ENCODE measurements at regions not wholly inside any gene's neighbourhood (a gene's known extent, or its start where the extent isn't known, plus 50 kb on each side); places are given as distances from the start of the nearest gene placed in this dataset.

GRCh38 chr18:34942276-34942675, 98.9 kb upstream of the MAPRE2 start:
- TF ChIP-seq CTCF (conservative IDR thresholded peaks at IDR 0.05): no peak
- DNase-seq (ENCODE audit: extremely low spot score, unreplicated experiment): no peak
- Mint-ChIP-seq H3K36me3 (no peaks in the 10 kb centered on the region), H3K27me3 (peaks cover 3% of the 10 kb centered on the region), H3K4me3 (no peak overlapping the region), H3K4me1 (ENCODE audit: unreplicated experiment) (peaks cover 5% of the 10 kb centered on the region), H3K27ac (no peak overlapping the region), H3K9me3 (no peaks in the 10 kb centered on the region)

- Mint-ChIP-seq H3K36me3 (no peaks in the 10 kb centered on the region), H3K9me3 (no peaks in the 10 kb centered on the region), H3K4me3 (no peak overlapping the region), H3K27ac (no peak overlapping the region), H3K4me1 (ENCODE audit: unreplicated experiment) (peaks cover 5% of the 10 kb centered on the region), H3K27me3 (peaks cover 3% of the 10 kb centered on the region)
- DNase-seq (ENCODE audit: extremely low spot score, unreplicated experiment): no peak
- TF ChIP-seq CTCF (conservative IDR thresholded peaks at IDR 0.05): no peak
These were observed 98.2 kb upstream of the MAPRE2 start for GRCh38 chr18:34942975-34943374.

- Mint-ChIP-seq H3K4me3 (no peak overlapping the region), H3K27ac (no peak overlapping the region), H3K36me3 (no peaks in the 10 kb centered on the region), H3K27me3 (peaks cover 3% of the 10 kb centered on the region), H3K4me1 (ENCODE audit: unreplicated experiment) (peaks cover 5% of the 10 kb centered on the region), H3K9me3 (no peaks in the 10 kb centered on the region)
- no peak for TF ChIP-seq CTCF (conservative IDR thresholded peaks at IDR 0.05)
- DNase-seq (ENCODE audit: extremely low spot score, unreplicated experiment): no peak
These were observed 97.6 kb upstream of the MAPRE2 start for GRCh38 chr18:34943587-34943986.

GRCh38 chr18:34947711-34948125, 93.5 kb upstream of the MAPRE2 start:
- Mint-ChIP-seq H3K36me3 (no peaks in the 10 kb centered on the region), H3K27ac (no peak overlapping the region)
- TF ChIP-seq CTCF (conservative IDR thresholded peaks at IDR 0.05): no peak

GRCh38 chr18:34951625-34952379, 89.4 kb upstream of the MAPRE2 start:
- DNase-seq (ENCODE audit: extremely low spot score, unreplicated experiment): no peak
- no peaks in the 10 kb centered on the region for H3K9me3 Mint-ChIP-seq
- H3K36me3 Mint-ChIP-seq: no peaks in the 10 kb centered on the region
- H3K27ac Mint-ChIP-seq: no peak overlapping the region
- no peaks in the 10 kb centered on the region for H3K27me3 Mint-ChIP-seq
- TF ChIP-seq CTCF (conservative IDR thresholded peaks at IDR 0.05): no peak
- H3K4me3 Mint-ChIP-seq: no peak overlapping the region
- H3K4me1 Mint-ChIP-seq (ENCODE audit: unreplicated experiment): no peaks in the 10 kb centered on the region

More at GRCh38 chr18:34947711-34948125, 93.5 kb upstream of the MAPRE2 start:
- DNase-seq (ENCODE audit: extremely low spot score, unreplicated experiment): no peak
- no peak overlapping the region for H3K4me3 Mint-ChIP-seq
- no peaks in the 10 kb centered on the region for H3K9me3 Mint-ChIP-seq
- H3K4me1 Mint-ChIP-seq (ENCODE audit: unreplicated experiment): no peaks in the 10 kb centered on the region
- H3K27me3 Mint-ChIP-seq: no peaks in the 10 kb centered on the region

All from type B pancreatic cell (in vitro differentiated cells).